Body of pancreas (tissue), 4 donors: ENCODE measurements at regions not wholly inside any gene's neighbourhood (a gene's known extent, or its start where the extent isn't known, plus 50 kb on each side); places are given as distances from the start of the nearest gene placed in this dataset.

Experiments
- ATAC-seq: fragments of 150-250 bp; one replicate; pipeline ENCODE4 v1.9.1; 2016
- DNase-seq, 4 donors: peaks; one replicate each; pipeline ENCODE4 v3.0.0-alpha.2; 2019
- H3K27ac ChIP-seq, 4 donors: fragments of 200-600 bp; sonication (generic); 1 replicate in 3 of 4; 2 replicates in 1 of 4; pipeline versions ENCODE4 v1.5.1 to v1.6.1; 2016 to 2019; ENCODE audit warnings: mild to moderate bottlenecking in 1 of 4, mixed read lengths in 1 of 4, moderate library complexity in 1 of 4
- H3K27me3 ChIP-seq, 2 donors: fragments of 200-600 bp; sonication (generic); one replicate each; pipeline ENCODE4 v1.6.0; 2016; ENCODE audit warnings: mild to moderate bottlenecking in 1 of 2
- H3K36me3 ChIP-seq, 2 donors: fragments of 200-600 bp; sonication (generic); replicated peaks in 1 of 2; 2 replicates each; pipeline ENCODE4 v1.5.1; 2016; ENCODE audit warnings: low read depth in 2 of 2; ENCODE audit not compliant: insufficient read depth in 1 of 2
- H3K4me1 ChIP-seq: fragments of 200-600 bp; sonication (generic); one replicate; pipeline ENCODE4 v1.6.0; 2016
- H3K4me3 ChIP-seq, 2 donors: fragments of 200-600 bp; sonication (generic); 1 replicate in 1 of 2; 2 replicates in 1 of 2; pipeline ENCODE4 v1.5.1; 2016 to 2019
- H3K9me3 ChIP-seq, 3 donors: fragments of 200-600 bp; sonication (generic); 1 replicate in 2 of 3; 2 replicates in 1 of 3; pipeline ENCODE4 v1.5.1; 2016
- POLR2A ChIP-seq, 3 donors: fragments of 450-650 bp; IDR thresholded peaks; one replicate each; pipeline ENCODE4 v1.6.1; 2016; ENCODE audit warnings: antibody characterized with exemption in 3 of 3, mild to moderate bottlenecking in 2 of 3
- WGBS, 2 donors: methylation state at CpG; one replicate each; pipeline ENCODE4 v1.1.5; 2017; 5-methylcytosine and 5-hydroxymethylcytosine counted together
- intact Hi-C: fragments of 100-400 bp; cut with DNase I; formaldehyde crosslinking; loops from one replicate; pipeline ENCODE4 v1.15.1; 2023
- TF ChIP-seq, protein P1 (sequence below), 7 experiments: fragments of 450-650 bp in 4 of 7; fragments of 200-600 bp in 3 of 7; sonication (generic) in 3 of 7; IDR thresholded peaks; one replicate each; pipeline ENCODE4 v1.5.1; 2016 to 2019; ENCODE audit warnings: antibody characterized with exemption in 7 of 7

DNA sequence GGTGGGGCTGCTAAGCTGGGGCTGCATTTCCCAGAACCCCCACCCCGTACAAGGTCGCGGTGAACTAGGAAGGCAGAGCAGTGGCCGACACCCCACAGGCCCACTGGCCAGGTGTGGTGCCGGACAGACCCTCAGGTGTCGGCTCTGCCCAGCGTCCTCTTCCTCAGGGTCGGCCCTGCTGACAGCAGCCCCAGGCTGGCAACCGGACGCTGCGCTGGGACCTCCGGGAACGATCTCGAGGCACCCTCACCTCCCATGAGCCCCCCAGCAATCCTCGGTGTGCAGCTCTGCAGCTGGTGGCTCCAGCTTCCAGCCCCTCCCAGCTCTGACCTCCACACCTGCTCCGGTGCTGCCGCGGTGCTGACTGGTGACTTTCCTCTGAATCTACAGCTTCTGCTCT is 142.9 kb upstream of the SPACA7 start:
- ATAC-seq = no peak
- WGBS, 2 donors = 67 to 68% methylated on average over 13 to 18 of the region's 18 CpGs
- Histone ChIP-seq H3K27ac (no peak overlapping the region), H3K4me1 (no peaks in the 10 kb centered on the region), H3K27me3 (no peaks in the 10 kb centered on the region), H3K9me3 (no peaks in the 10 kb centered on the region), H3K4me3 (no peak overlapping the region), H3K36me3 (no peaks in the 10 kb centered on the region)
- TF ChIP-seq, protein P1, sequence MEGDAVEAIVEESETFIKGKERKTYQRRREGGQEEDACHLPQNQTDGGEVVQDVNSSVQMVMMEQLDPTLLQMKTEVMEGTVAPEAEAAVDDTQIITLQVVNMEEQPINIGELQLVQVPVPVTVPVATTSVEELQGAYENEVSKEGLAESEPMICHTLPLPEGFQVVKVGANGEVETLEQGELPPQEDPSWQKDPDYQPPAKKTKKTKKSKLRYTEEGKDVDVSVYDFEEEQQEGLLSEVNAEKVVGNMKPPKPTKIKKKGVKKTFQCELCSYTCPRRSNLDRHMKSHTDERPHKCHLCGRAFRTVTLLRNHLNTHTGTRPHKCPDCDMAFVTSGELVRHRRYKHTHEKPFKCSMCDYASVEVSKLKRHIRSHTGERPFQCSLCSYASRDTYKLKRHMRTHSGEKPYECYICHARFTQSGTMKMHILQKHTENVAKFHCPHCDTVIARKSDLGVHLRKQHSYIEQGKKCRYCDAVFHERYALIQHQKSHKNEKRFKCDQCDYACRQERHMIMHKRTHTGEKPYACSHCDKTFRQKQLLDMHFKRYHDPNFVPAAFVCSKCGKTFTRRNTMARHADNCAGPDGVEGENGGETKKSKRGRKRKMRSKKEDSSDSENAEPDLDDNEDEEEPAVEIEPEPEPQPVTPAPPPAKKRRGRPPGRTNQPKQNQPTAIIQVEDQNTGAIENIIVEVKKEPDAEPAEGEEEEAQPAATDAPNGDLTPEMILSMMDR (IDR thresholded peaks at IDR 0.05) = no peak
- no peak for TF ChIP-seq POLR2A (IDR thresholded peaks at IDR 0.05)
- intact Hi-C loops = no loop called here
- no peak for DNase-seq

DNA sequence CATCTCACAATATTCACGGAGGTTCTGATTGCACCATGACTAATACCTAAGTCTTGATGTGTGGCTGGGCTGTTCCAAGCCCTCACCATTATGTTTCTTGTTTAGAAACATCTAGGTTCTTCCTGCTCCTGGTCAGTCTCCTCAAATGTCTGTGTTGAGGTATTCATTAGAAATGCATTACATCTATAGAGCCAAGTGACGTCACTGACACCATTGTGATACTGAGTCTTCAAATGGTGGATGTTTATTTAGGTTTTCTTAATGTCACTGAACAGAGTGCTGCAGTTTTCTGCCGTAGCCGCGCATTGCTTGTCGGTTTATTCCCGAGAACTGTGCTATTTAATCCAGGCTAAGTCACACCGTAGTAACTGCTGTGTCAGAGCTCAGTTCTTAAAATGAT is 142.4 kb upstream of the SPACA7 start:
- WGBS, 2 donors = 71 to 75% methylated on average over 8 of the region's 8 CpGs
- ATAC-seq = no peak

DNA sequence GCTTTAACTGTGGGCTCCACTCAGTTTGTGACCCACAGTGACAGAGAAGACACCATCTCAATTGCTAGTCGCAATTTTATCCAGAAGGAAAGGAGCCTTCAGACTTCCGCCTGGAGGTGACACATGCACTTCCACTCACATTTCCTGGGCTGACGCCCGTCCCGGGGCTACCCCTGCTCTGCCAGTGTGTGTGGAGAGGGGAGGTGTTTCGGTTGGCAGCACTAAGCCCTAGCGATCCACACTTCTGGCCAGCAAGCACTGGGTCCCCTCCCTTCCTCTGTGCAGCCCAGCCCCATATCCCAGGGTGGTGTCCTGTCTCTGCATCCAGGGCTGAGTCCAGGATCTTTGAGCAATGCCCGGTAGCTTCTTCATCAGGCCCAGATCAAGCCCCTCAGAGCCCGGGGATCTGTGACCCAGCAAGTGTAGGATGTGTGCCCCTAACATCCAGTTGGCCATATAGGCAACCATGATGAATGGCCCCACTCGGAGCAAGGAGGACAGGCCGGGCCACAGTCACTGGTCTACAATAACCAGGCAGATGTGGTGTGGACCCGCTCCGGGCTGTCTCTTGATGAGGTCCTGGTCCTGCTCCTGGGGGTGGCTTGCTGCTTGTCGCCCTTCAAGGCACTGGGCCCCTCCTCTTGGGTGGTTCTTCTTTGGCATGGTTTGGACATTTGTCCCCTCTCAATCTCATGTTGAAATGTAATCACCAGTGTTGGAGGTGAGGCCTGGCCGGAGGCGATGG is 141.9 kb upstream of the SPACA7 start:
- Histone ChIP-seq H3K9me3 (no peaks in the 10 kb centered on the region), H3K27ac (no peak overlapping the region), H3K36me3 (no peaks in the 10 kb centered on the region), H3K4me3 (no peak overlapping the region), H3K27me3 (no peaks in the 10 kb centered on the region), H3K4me1 (no peaks in the 10 kb centered on the region)
- DNase-seq (no peak), ATAC-seq (no peak)
- intact Hi-C loops = no loop called here
- no peak for TF ChIP-seq POLR2A (IDR thresholded peaks at IDR 0.05)
- TF ChIP-seq, protein P1 (IDR thresholded peaks at IDR 0.05) = no peak
- 66 to 68% methylated on average over 15 to 16 of the region's 16 CpGs for WGBS, 2 donors

More for the DNA sequence above, 142.4 kb upstream of the SPACA7 start:
- no peak for DNase-seq
- H3K4me1 ChIP-seq = no peaks in the 10 kb centered on the region
- no peaks in the 10 kb centered on the region for H3K9me3 ChIP-seq
- no peak for TF ChIP-seq POLR2A (IDR thresholded peaks at IDR 0.05)
- TF ChIP-seq, protein P1 (IDR thresholded peaks at IDR 0.05) = no peak
- no peak overlapping the region for H3K27ac ChIP-seq
- H3K36me3 ChIP-seq = no peaks in the 10 kb centered on the region
- H3K4me3 ChIP-seq = no peak overlapping the region
- H3K27me3 ChIP-seq = no peaks in the 10 kb centered on the region
- intact Hi-C loops = no loop called here

DNA sequence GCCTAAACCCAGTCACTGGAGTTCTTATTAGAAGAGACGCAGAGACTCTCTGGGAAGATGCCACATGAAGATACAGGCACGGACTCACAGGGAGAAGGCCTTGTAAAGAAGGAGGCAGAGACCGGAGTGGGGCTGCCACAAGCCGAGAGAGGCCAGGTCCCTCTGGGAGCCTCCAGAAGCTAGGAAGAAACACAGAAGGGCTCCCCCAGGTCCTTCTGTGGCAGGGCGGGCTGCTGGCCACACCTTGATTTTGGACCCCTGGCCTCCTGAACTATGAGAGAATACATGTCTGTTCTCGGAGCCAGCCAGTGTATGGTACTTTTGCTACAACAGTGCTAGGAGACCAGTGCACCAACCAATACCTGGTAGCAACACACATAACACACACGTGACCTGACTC is 140.1 kb upstream of the SPACA7 start:
- intact Hi-C loops = no loop called here
- no peaks in the 10 kb centered on the region for H3K36me3 ChIP-seq
- no peak for ATAC-seq
- 64 to 75% methylated on average over 6 to 7 of the region's 7 CpGs for WGBS, 2 donors
- TF ChIP-seq, protein P1 (IDR thresholded peaks at IDR 0.05) = no peak
- TF ChIP-seq POLR2A (IDR thresholded peaks at IDR 0.05) = no peak
- no peak overlapping the region for H3K4me3 ChIP-seq
- no peak overlapping the region for H3K27ac ChIP-seq
- no peak for DNase-seq
- H3K9me3 ChIP-seq = no peaks in the 10 kb centered on the region
- H3K27me3 ChIP-seq = no peaks in the 10 kb centered on the region
- H3K4me1 ChIP-seq = no peaks in the 10 kb centered on the region
